Hypothalamus (tissue), 51 donors: ENCODE measurements at regions not wholly inside any gene's neighbourhood (a gene's known extent, or its start where the extent isn't known, plus 50 kb on each side); places are given as distances from the start of the nearest gene placed in this dataset.
"Not testable (repeated sequence)": the region's sequence is repeated elsewhere in the genome, so short reads cannot be mapped to it uniquely, and the experiment has no call there.

Experiments used
- DNase-seq, 51 donors: peaks; one replicate each; lab custom pipeline; 2025; lab: John Stamatoyannopoulos, UW

GRCh38 chr6:82118150-82118562 lies 129.4 kb downstream of the IBTK start:
- DNase-seq, result no peak

GRCh38 chr6:82114748-82115147 lies 132.8 kb downstream of the IBTK start:
- no peak for DNase-seq

- DNase-seq, result no peak
Observed at GRCh38 chr6:82113231-82113630, 134.3 kb downstream of the IBTK start.

GRCh38 chr6:82111818-82112217 lies 135.7 kb downstream of the IBTK start:
- DNase-seq, result no peak

- no peak for DNase-seq
Observed at GRCh38 chr6:82111114-82111513, 136.4 kb downstream of the IBTK start.

GRCh38 chr6:82103171-82103570 lies 144.4 kb downstream of the IBTK start:
- DNase-seq, result not testable (repeated sequence)

GRCh38 chr6:82101374-82102114 lies 146.0 kb downstream of the IBTK start:
- not testable (repeated sequence) for DNase-seq

- DNase-seq, result not testable (repeated sequence)
Observed at GRCh38 chr6:82100763-82101162, 146.8 kb downstream of the IBTK start.

- DNase-seq, result no peak
Observed at GRCh38 chr6:82097676-82098075, 149.9 kb downstream of the IBTK start.

GRCh38 chr6:82095091-82095490 lies 152.5 kb downstream of the IBTK start:
- no peak for DNase-seq

- no peak for DNase-seq
Observed at GRCh38 chr6:82094166-82094806, 153.3 kb downstream of the IBTK start.

GRCh38 chr6:82088978-82089771 lies 158.4 kb downstream of the IBTK start:
- DNase-seq, result peak in 1 of 51 donors; percentile 9

GRCh38 chr6:82086944-82087343 lies 160.6 kb downstream of the IBTK start:
- no peak for DNase-seq

GRCh38 chr6:82085701-82086100 lies 161.8 kb downstream of the IBTK start:
- DNase-seq, result no peak

GRCh38 chr6:82084324-82084920 lies 163.1 kb downstream of the IBTK start:
- DNase-seq, result peak in 1 of 51 donors; percentile 8

GRCh38 chr6:82083646-82084045 lies 163.9 kb downstream of the IBTK start:
- no peak for DNase-seq

GRCh38 chr6:82080767-82081166 lies 166.8 kb downstream of the IBTK start:
- DNase-seq, result no peak

GRCh38 chr6:82078286-82078908 lies 169.1 kb downstream of the IBTK start:
- no peak for DNase-seq

GRCh38 chr6:82076916-82077315 lies 170.6 kb downstream of the IBTK start:
- no peak for DNase-seq

GRCh38 chr6:82074556-82074955 lies 173.0 kb downstream of the IBTK start:
- DNase-seq, result no peak

- no peak for DNase-seq
Observed at GRCh38 chr6:82073484-82073883, 174.1 kb downstream of the IBTK start.
